Tibial nerve (tissue), 4 donors: ENCODE measurements at regions not wholly inside any gene's neighbourhood (a gene's known extent, or its start where the extent isn't known, plus 50 kb on each side); places are given as distances from the start of the nearest gene placed in this dataset.

Experiments
- EP300 ChIP-seq, 2 donors: sonication (generic); formaldehyde crosslinking; IDR thresholded peaks; one replicate each; pipeline ENCODE4 v1.6.1; 2017; ENCODE audit warnings: antibody characterized with exemption in 2 of 2, mild to moderate bottlenecking in 1 of 2
- POLR2A ChIP-seq, 2 donors: fragments of 450-650 bp; IDR thresholded peaks; one replicate each; pipeline ENCODE4 v1.6.1; 2017; ENCODE audit warnings: antibody characterized with exemption in 2 of 2, mild to moderate bottlenecking in 2 of 2, moderate library complexity in 2 of 2
- TF ChIP-seq, protein P1 (sequence below), 5 experiments: fragments of 200-600 bp in 3 of 5; fragments of 450-650 bp in 2 of 5; sonication (generic) in 3 of 5; IDR thresholded peaks; one replicate each; pipeline ENCODE4 v1.5.1; 2016 to 2019; ENCODE audit warnings: antibody characterized with exemption in 5 of 5, mild to moderate bottlenecking in 3 of 5, moderate library complexity in 2 of 5

DNA sequence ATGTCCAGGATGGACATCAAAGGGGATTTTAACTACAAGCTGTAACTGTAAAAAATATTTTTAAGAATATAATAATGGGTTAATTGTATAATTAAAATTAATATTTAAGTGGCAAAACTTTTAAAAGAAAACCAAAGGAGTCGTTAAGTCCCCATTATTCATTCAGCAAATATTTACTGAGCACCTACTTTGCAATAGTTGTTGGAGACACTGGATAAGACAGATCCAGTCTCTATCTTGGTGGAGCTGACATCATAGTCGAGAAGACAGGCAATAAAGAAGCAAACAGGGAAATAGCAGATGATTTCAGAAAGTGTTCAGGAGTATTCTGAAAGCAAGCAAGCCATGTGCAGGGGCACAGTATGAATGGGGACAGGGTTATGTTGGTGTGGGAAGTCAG, 137.0 kb downstream of the CEBPB start:
- TF ChIP-seq, protein P1, sequence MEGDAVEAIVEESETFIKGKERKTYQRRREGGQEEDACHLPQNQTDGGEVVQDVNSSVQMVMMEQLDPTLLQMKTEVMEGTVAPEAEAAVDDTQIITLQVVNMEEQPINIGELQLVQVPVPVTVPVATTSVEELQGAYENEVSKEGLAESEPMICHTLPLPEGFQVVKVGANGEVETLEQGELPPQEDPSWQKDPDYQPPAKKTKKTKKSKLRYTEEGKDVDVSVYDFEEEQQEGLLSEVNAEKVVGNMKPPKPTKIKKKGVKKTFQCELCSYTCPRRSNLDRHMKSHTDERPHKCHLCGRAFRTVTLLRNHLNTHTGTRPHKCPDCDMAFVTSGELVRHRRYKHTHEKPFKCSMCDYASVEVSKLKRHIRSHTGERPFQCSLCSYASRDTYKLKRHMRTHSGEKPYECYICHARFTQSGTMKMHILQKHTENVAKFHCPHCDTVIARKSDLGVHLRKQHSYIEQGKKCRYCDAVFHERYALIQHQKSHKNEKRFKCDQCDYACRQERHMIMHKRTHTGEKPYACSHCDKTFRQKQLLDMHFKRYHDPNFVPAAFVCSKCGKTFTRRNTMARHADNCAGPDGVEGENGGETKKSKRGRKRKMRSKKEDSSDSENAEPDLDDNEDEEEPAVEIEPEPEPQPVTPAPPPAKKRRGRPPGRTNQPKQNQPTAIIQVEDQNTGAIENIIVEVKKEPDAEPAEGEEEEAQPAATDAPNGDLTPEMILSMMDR (IDR thresholded peaks at IDR 0.05) = no peak
- TF ChIP-seq POLR2A (IDR thresholded peaks at IDR 0.05) (no peak), EP300 (IDR thresholded peaks at IDR 0.05) (no peak)
